PFSK-1 (cell line): ENCODE measurements at regions not wholly inside any gene's neighbourhood (a gene's known extent, or its start where the extent isn't known, plus 50 kb on each side); places are given as distances from the start of the nearest gene placed in this dataset.

Source experiments
- FOXP2 ChIP-seq: optimal IDR thresholded peaks from 2 replicates; pipeline ENCODE3; 2011; ENCODE audit warnings: borderline replicate concordance, control low read depth, inconsistent platforms; ENCODE audit not compliant: insufficient read depth; ENCODE audit errors: extremely low read length, extremely low read depth
- POLR2AphosphoS5 ChIP-seq: IDR thresholded peaks from 2 replicates; pipeline ENCODE4 v1.6.1; 2012; ENCODE audit warnings: low read depth, mild to moderate bottlenecking, control low read depth, low read length, moderate library complexity
- TAF1 ChIP-seq: IDR thresholded peaks from 2 replicates; pipeline ENCODE4 v1.6.1; 2012; ENCODE audit warnings: low read length, control low read depth, borderline replicate concordance; ENCODE audit not compliant: insufficient read depth
- TF ChIP-seq, protein P1 (sequence below), 2 experiments: IDR thresholded peaks; 2 replicates each; pipeline versions ENCODE4 v1.6.1 to v1.8.0; 2011 to 2012; ENCODE audit warnings: low read depth in 2 of 2, low read length in 2 of 2, control low read depth in 1 of 2, inconsistent platforms in 1 of 2, mild to moderate bottlenecking in 1 of 2, moderate library complexity in 1 of 2; ENCODE audit not compliant: insufficient read depth in 1 of 2

DNA sequence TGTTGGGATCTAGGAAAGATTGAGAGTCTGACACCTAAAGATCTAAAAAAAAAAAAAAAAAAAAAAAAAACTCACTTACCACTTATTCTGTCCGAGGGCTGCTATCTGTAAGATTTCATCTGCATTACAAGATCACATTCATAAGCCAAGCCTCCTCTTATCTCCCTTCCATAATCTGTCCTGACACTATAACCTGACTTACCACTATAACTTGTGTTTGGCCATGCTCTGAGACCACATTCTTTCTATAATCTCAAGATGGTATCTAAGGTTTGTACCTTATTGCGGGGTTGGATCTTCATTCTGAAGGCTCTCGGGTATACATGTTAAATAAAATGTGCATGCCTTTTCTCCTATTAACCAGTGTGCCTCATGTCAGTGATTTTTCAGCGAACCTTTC lies 144.4 kb downstream of the MAGEB17 start:
- TF ChIP-seq, protein P1, sequence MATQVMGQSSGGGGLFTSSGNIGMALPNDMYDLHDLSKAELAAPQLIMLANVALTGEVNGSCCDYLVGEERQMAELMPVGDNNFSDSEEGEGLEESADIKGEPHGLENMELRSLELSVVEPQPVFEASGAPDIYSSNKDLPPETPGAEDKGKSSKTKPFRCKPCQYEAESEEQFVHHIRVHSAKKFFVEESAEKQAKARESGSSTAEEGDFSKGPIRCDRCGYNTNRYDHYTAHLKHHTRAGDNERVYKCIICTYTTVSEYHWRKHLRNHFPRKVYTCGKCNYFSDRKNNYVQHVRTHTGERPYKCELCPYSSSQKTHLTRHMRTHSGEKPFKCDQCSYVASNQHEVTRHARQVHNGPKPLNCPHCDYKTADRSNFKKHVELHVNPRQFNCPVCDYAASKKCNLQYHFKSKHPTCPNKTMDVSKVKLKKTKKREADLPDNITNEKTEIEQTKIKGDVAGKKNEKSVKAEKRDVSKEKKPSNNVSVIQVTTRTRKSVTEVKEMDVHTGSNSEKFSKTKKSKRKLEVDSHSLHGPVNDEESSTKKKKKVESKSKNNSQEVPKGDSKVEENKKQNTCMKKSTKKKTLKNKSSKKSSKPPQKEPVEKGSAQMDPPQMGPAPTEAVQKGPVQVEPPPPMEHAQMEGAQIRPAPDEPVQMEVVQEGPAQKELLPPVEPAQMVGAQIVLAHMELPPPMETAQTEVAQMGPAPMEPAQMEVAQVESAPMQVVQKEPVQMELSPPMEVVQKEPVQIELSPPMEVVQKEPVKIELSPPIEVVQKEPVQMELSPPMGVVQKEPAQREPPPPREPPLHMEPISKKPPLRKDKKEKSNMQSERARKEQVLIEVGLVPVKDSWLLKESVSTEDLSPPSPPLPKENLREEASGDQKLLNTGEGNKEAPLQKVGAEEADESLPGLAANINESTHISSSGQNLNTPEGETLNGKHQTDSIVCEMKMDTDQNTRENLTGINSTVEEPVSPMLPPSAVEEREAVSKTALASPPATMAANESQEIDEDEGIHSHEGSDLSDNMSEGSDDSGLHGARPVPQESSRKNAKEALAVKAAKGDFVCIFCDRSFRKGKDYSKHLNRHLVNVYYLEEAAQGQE (IDR thresholded peaks at IDR 0.05; ENCODE audit: insufficient read depth in 1 of 2, low read depth in 2 of 2, low read length in 2 of 2), result no peak
- TF ChIP-seq POLR2AphosphoS5 (no peak), TAF1 (no peak), FOXP2 (no peak)
